C4-2B (cell line): ENCODE measurements at regions not wholly inside any gene's neighbourhood (a gene's known extent, or its start where the extent isn't known, plus 50 kb on each side); places are given as distances from the start of the nearest gene placed in this dataset.
"Not testable (repeated sequence)": the region's sequence is repeated elsewhere in the genome, so short reads cannot be mapped to it uniquely, and the experiment has no call there.

ENCODE experiments used
- ZFX ChIP-seq: fragments of 450-650 bp; IDR thresholded peaks from 2 replicates; pipeline ENCODE4 v1.6.1; 2017
- TF ChIP-seq, protein P1 (sequence below): fragments of 450-650 bp; conservative IDR thresholded peaks from 2 replicates; pipeline ENCODE4 v1.5.1; 2017; ENCODE audit warnings: mild to moderate bottlenecking

DNA sequence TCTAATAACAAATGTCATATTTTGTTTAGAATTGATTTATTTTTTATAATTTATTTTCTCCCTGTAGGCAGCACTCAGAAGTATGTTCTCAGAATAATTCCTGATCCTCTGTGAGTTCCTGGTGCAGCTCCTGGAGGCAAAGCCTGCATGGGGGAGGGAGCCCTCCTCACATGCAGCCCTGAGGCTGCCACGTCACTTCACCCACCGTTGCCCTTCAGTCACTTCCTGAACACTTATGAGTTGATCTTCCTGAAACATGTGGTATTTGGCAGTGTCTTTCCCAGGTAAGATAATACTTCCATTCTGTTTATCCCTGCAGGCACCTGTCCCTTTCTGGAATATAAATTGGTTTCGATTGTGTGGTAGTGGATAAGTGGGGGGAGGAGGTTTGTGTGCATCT, 95.9 kb upstream of the GOLGA6L6 start:
- TF ChIP-seq, protein P1, sequence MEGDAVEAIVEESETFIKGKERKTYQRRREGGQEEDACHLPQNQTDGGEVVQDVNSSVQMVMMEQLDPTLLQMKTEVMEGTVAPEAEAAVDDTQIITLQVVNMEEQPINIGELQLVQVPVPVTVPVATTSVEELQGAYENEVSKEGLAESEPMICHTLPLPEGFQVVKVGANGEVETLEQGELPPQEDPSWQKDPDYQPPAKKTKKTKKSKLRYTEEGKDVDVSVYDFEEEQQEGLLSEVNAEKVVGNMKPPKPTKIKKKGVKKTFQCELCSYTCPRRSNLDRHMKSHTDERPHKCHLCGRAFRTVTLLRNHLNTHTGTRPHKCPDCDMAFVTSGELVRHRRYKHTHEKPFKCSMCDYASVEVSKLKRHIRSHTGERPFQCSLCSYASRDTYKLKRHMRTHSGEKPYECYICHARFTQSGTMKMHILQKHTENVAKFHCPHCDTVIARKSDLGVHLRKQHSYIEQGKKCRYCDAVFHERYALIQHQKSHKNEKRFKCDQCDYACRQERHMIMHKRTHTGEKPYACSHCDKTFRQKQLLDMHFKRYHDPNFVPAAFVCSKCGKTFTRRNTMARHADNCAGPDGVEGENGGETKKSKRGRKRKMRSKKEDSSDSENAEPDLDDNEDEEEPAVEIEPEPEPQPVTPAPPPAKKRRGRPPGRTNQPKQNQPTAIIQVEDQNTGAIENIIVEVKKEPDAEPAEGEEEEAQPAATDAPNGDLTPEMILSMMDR: not testable (repeated sequence)
- TF ChIP-seq ZFX: not testable (repeated sequence)
